WTC11 (cell line): ENCODE measurements at regions not wholly inside any gene's neighbourhood (a gene's known extent, or its start where the extent isn't known, plus 50 kb on each side); places are given as distances from the start of the nearest gene placed in this dataset.

ENCODE experiments used
- ATAC-seq: fragments of 200-7000 bp; cut with Tn5 transposase; 2 replicates; pipeline ENCODE4 v1.10.0; 2021; ENCODE audit warnings: mild to moderate bottlenecking, moderate library complexity
- CTCF ChIA-PET: fragments of 300-600 bp; sonication (Branson Sonifier 250); formaldehyde crosslinking; loops from one replicate; lab custom pipeline; 2021; ENCODE audit warnings: antibody characterized with exemption; lab: Charles Lee
- POLR2A ChIA-PET: fragments of 350-600 bp; sonication (Branson Sonifier 250); formaldehyde crosslinking; loops from one replicate; lab custom pipeline; 2021; ENCODE audit warnings: antibody characterized with exemption; lab: Charles Lee
- DNase-seq: peaks from one replicate; pipeline ENCODE4 v3.0.0; 2021; ENCODE audit warnings: low spot score
- H3K27ac Mint-ChIP-seq: 2 replicates; pipeline ENCODE4 v1.8.0; 2021; ENCODE audit warnings: mixed read lengths
- H3K27me3 Mint-ChIP-seq: 2 replicates; pipeline ENCODE4 v1.8.0; 2021; ENCODE audit warnings: low read depth, mild to moderate bottlenecking, moderate library complexity, mixed read lengths
- H3K36me3 Mint-ChIP-seq: 2 replicates; pipeline ENCODE4 v1.8.0; 2021; ENCODE audit warnings: mixed read lengths
- H3K4me1 Mint-ChIP-seq: 2 replicates; pipeline ENCODE4 v1.8.0; 2022; ENCODE audit warnings: mixed read lengths
- H3K4me3 Mint-ChIP-seq: 2 replicates; pipeline ENCODE4 v1.8.0; 2021; ENCODE audit warnings: mild to moderate bottlenecking, moderate library complexity, mixed read lengths
- H3K9me3 Mint-ChIP-seq: 2 replicates; pipeline ENCODE4 v1.8.0; 2021; ENCODE audit warnings: mixed read lengths
- AFF4 ChIP-seq: sonication (generic); formaldehyde crosslinking; IDR thresholded peaks from 2 replicates; pipeline ENCODE4 v1.8.1; 2023; ENCODE audit warnings: mild to moderate bottlenecking, missing genetic modification reagents, borderline replicate concordance
- CREM ChIP-seq: sonication (generic); formaldehyde crosslinking; IDR thresholded peaks from 2 replicates; pipeline ENCODE4 v1.8.1; 2022; ENCODE audit warnings: mild to moderate bottlenecking, missing genetic modification reagents, moderate library complexity
- CTCF ChIP-seq: fragments of 200-600 bp; IDR thresholded peaks from 2 replicates; pipeline ENCODE4 v1.8.0; 2022; ENCODE audit warnings: antibody characterized with exemption
- ETV6 ChIP-seq: sonication (generic); formaldehyde crosslinking; IDR thresholded peaks from 2 replicates; pipeline ENCODE4 v1.8.1; 2022; ENCODE audit warnings: mild to moderate bottlenecking, missing genetic modification reagents
- NFE2L1 ChIP-seq: sonication (generic); formaldehyde crosslinking; IDR thresholded peaks from 2 replicates; pipeline ENCODE4 v1.8.1; 2023; ENCODE audit warnings: missing genetic modification reagents
- PREB ChIP-seq: sonication (generic); formaldehyde crosslinking; IDR thresholded peaks from 2 replicates; pipeline ENCODE4 v1.8.1; 2022; ENCODE audit warnings: mild to moderate bottlenecking, missing genetic modification reagents, moderate library complexity, borderline replicate concordance
- TEAD1 ChIP-seq: sonication (generic); formaldehyde crosslinking; IDR thresholded peaks from 2 replicates; pipeline ENCODE4 v1.8.0; 2022; ENCODE audit warnings: mild to moderate bottlenecking, missing genetic modification reagents
- ZNF281 ChIP-seq: sonication (generic); formaldehyde crosslinking; IDR thresholded peaks from 2 replicates; pipeline ENCODE4 v1.8.0; 2023; ENCODE audit warnings: mild to moderate bottlenecking, missing genetic modification reagents
- ZNF532 ChIP-seq: fragments of 250-450 bp; sonication (Bioruptor Pico); IDR thresholded peaks from 2 replicates; pipeline ENCODE4 v1.9.0; 2021; ENCODE audit warnings: mild to moderate bottlenecking, borderline replicate concordance
- ZSCAN18 ChIP-seq: fragments of 250-450 bp; sonication (Bioruptor Pico); IDR thresholded peaks from 2 replicates; pipeline ENCODE4 v2.1.2; 2022; ENCODE audit warnings: mild to moderate bottlenecking, moderate library complexity

- TF ChIP-seq AFF4 (CRISPR knock-in tag) (no peak), CTCF (no peak), ZSCAN18 (no peak), CREM (CRISPR knock-in tag) (no peak), NFE2L1 (CRISPR knock-in tag) (no peak)
Observed at GRCh38 chr14:30798516-30798915, 75.8 kb upstream of the COCH start (continued).

GRCh38 chr14:30798961-30799360, 75.4 kb upstream of the COCH start:
- H3K27me3 Mint-ChIP-seq, result no peaks in the 10 kb centered on the region
- no peak overlapping the region for H3K4me3 Mint-ChIP-seq
- ATAC-seq (no peak), DNase-seq (no peak)
- CTCF ChIA-PET, result no interaction called here
- TF ChIP-seq TEAD1 (CRISPR knock-in tag) (no peak), PREB (CRISPR knock-in tag) (no peak), ZNF532 (CRISPR knock-in tag) (no peak), ZNF281 (no peak), ETV6 (CRISPR knock-in tag) (no peak)
- POLR2A ChIA-PET, result no interaction called here
- peaks cover 9% of the 10 kb centered on the region for H3K9me3 Mint-ChIP-seq
- no peaks in the 10 kb centered on the region for H3K36me3 Mint-ChIP-seq
- no peak overlapping the region for H3K27ac Mint-ChIP-seq
- peaks cover 9% of the 10 kb centered on the region for H3K4me1 Mint-ChIP-seq
